ENCODE measurements at regions not wholly inside any gene's neighbourhood (a gene's known extent, or its start where the extent isn't known, plus 50 kb on each side); places are given as distances from the start of the nearest gene placed in this dataset.

DNA sequence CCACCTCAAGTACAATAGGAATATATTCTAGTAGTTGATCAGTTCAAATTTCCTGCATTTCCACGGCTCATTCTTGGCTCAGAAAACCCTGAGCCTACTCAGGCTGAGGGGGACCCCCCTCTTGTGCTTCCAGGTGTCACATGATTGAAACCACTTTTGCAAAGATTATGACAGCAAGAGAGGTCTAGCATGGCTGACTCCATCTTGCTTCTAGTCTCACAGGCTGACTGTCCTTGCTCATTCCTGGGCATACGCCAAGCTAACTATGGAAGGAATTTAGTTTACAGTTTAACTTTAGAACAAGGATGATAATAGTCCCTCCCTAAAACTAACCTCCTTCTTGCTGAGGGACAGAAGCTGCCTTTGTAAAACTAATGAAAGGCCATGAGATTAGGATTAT is 154.1 kb downstream of the SNX18 start:
- no peak overlapping the region for H3K27ac ChIP-seq
- no peak for DNase-seq (ENCODE audit: low spot score in 2 of 2)
- TF ChIP-seq POLR2AphosphoS5 (IDR thresholded peaks at IDR 0.05) (no peak), EP300 (IDR thresholded peaks at IDR 0.05) (no peak), POLR2A (IDR thresholded peaks at IDR 0.05) (no peak)
- TF ChIP-seq, protein P1, sequence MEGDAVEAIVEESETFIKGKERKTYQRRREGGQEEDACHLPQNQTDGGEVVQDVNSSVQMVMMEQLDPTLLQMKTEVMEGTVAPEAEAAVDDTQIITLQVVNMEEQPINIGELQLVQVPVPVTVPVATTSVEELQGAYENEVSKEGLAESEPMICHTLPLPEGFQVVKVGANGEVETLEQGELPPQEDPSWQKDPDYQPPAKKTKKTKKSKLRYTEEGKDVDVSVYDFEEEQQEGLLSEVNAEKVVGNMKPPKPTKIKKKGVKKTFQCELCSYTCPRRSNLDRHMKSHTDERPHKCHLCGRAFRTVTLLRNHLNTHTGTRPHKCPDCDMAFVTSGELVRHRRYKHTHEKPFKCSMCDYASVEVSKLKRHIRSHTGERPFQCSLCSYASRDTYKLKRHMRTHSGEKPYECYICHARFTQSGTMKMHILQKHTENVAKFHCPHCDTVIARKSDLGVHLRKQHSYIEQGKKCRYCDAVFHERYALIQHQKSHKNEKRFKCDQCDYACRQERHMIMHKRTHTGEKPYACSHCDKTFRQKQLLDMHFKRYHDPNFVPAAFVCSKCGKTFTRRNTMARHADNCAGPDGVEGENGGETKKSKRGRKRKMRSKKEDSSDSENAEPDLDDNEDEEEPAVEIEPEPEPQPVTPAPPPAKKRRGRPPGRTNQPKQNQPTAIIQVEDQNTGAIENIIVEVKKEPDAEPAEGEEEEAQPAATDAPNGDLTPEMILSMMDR (IDR thresholded peaks at IDR 0.05) = no peak

DNA sequence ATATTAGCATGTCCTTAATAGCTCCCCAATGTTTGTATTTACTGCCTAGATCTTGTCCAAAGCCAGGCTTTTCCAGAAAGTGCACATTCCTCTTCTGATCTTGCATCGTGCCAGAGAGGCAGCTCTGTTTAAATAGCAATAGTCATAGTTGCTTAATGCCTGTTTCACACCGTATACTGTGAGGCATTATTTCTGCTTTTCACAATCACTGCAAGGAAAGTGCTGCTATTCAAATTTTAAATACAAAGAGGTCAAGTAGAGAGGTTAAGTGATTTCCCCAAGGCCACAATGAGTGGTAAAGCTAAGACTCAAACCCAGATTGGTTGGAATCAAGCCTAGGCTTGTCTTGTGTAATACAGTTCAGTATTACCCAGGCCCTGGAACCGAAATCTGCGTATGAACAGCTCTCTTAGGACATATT is 153.6 kb downstream of the SNX18 start:
- Histone ChIP-seq H3K36me3 (no peaks in the 10 kb centered on the region), H3K4me1 (peaks cover 20% of the 10 kb centered on the region), H3K27me3 (no peaks in the 10 kb centered on the region), H3K9me3 (no peaks in the 10 kb centered on the region), H3K4me3 (no peak overlapping the region), H3K27ac (no peak overlapping the region)
- DNase-seq (ENCODE audit: low spot score in 2 of 2) = no peak
- 46% methylated on average over 4 of the region's 4 CpGs for WGBS
- TF ChIP-seq, protein P1 (IDR thresholded peaks at IDR 0.05) = no peak
- TF ChIP-seq POLR2AphosphoS5 (IDR thresholded peaks at IDR 0.05) (no peak), POLR2A (IDR thresholded peaks at IDR 0.05) (no peak), EP300 (IDR thresholded peaks at IDR 0.05) (no peak)

More for the DNA sequence above, 154.1 kb downstream of the SNX18 start:
- 82% methylated on average over 2 of the region's 2 CpGs for WGBS
- Histone ChIP-seq H3K9me3 (no peaks in the 10 kb centered on the region), H3K4me1 (peaks cover 20% of the 10 kb centered on the region), H3K36me3 (no peaks in the 10 kb centered on the region), H3K4me3 (no peak overlapping the region), H3K27me3 (no peaks in the 10 kb centered on the region)

DNA sequence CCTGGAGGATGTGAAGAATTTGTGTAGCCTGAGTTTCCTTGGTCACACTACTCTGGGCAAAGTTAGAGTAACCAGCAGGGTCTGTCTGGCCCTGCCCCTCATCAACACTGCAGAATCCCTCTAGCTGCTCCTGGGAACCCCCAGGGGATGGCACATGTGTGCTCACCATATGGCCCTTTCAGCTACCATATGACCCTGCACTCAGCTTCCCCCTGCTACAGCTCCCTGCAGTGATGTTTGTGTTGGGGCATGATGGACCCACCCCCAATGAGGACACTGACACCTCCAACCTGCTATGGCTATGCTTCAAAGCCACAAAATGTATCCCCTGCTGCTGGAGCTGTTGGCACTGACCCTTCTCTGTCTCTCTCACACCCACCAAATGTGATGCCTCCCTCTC is 152.7 kb downstream of the SNX18 start:
- DNase-seq (ENCODE audit: low spot score in 2 of 2) = no peak
- Histone ChIP-seq H3K27me3 (no peaks in the 10 kb centered on the region), H3K4me1 (peaks cover 20% of the 10 kb centered on the region), H3K4me3 (no peak overlapping the region), H3K9me3 (no peaks in the 10 kb centered on the region), H3K36me3 (no peaks in the 10 kb centered on the region), H3K27ac (no peak overlapping the region)
- TF ChIP-seq POLR2AphosphoS5 (IDR thresholded peaks at IDR 0.05) (no peak), EP300 (IDR thresholded peaks at IDR 0.05) (no peak), POLR2A (IDR thresholded peaks at IDR 0.05) (no peak)
- TF ChIP-seq, protein P1 (IDR thresholded peaks at IDR 0.05) = no peak

DNA sequence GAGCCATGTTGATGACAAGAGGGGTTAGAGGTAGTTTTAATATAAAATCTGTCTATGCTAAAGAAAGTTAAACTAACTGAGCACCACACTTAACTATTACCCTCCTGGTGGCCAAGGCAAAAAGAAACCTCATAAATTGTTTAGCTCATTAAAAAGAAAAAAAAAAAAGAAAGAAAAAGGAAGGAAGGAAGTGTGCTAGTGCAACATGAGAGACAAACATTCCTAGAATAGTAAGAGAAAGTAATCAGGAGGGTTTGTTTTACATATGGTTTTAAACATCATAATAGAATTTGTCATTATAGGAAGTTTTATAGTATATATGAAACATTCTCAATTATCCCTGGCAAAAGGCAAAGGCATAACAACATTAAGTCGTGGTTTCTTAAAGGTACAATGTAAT is 152.3 kb downstream of the SNX18 start:
- no peak for DNase-seq (ENCODE audit: low spot score in 2 of 2)
- Histone ChIP-seq H3K9me3 (no peaks in the 10 kb centered on the region), H3K27ac (no peak overlapping the region), H3K36me3 (no peaks in the 10 kb centered on the region), H3K4me1 (peaks cover 20% of the 10 kb centered on the region), H3K27me3 (no peaks in the 10 kb centered on the region), H3K4me3 (no peak overlapping the region)
- TF ChIP-seq POLR2AphosphoS5 (IDR thresholded peaks at IDR 0.05) = no peak
- no peak for TF ChIP-seq EP300 (IDR thresholded peaks at IDR 0.05)
- TF ChIP-seq POLR2A (IDR thresholded peaks at IDR 0.05) = no peak
- TF ChIP-seq, protein P1 (IDR thresholded peaks at IDR 0.05) = no peak
- WGBS = 43% methylated on average over 1 of the region's 1 CpG

DNA sequence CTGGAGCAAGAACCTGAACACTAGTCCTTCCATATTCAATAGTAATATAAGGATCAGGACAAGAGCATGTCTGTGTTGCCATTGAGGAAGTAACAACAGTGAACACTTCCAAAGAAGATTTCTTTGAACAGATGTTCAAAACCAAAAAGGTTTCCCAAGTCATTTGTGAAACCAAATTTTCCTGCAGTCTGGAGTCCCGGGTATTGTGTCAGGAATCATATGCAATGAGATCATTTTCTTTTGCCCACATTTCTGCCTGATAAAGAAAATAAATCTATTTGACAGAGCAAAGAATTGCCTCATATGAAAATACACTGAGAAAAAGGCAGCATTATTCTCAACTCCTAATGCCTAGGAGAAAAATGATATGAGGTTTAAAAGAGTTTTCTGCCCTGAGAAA is 151.7 kb downstream of the SNX18 start:
- Histone ChIP-seq H3K4me3 (no peak overlapping the region), H3K27ac (no peak overlapping the region), H3K4me1 (peaks cover 22% of the 10 kb centered on the region), H3K36me3 (no peaks in the 10 kb centered on the region), H3K27me3 (no peaks in the 10 kb centered on the region), H3K9me3 (no peaks in the 10 kb centered on the region)
- TF ChIP-seq, protein P1 (IDR thresholded peaks at IDR 0.05) = no peak
- no peak for TF ChIP-seq POLR2A (IDR thresholded peaks at IDR 0.05)
- TF ChIP-seq POLR2AphosphoS5 (IDR thresholded peaks at IDR 0.05) = no peak
- no peak for TF ChIP-seq EP300 (IDR thresholded peaks at IDR 0.05)
- no peak for DNase-seq (ENCODE audit: low spot score in 2 of 2)
- 39% methylated on average over 1 of the region's 1 CpG for whole genome bisulfite sequencing

Data from suprapubic skin (tissue), 4 donors.